NCI-H526 treated with DMSO at 0.1 percent for 48 hours (cell line): ENCODE measurements at regions not wholly inside any gene's neighbourhood (a gene's known extent, or its start where the extent isn't known, plus 50 kb on each side); places are given as distances from the start of the nearest gene placed in this dataset.

Experiments
- DNase-seq: peaks from one replicate; lab custom pipeline; 2025; lab: John Stamatoyannopoulos, UW

DNA sequence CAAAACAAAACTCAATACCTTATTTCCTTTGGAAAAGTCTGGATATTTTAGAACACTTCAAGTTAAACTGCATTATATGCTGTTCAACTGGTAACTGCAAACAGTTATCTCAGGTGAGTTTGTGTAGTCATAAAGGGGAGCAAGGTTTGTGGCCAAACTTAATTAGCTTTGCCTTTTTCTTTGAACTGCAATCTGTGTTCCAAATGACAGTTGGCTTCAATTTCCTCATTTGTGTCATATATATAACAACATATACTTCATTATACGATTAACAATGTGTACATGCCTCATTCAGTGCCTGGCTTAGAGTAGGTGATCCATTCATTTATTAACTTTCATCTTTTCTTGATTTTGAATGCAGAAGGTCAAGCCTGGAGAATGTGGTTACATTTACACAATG is 55.8 kb downstream of the KCNE4 start:
- no peak for DNase-seq

DNA sequence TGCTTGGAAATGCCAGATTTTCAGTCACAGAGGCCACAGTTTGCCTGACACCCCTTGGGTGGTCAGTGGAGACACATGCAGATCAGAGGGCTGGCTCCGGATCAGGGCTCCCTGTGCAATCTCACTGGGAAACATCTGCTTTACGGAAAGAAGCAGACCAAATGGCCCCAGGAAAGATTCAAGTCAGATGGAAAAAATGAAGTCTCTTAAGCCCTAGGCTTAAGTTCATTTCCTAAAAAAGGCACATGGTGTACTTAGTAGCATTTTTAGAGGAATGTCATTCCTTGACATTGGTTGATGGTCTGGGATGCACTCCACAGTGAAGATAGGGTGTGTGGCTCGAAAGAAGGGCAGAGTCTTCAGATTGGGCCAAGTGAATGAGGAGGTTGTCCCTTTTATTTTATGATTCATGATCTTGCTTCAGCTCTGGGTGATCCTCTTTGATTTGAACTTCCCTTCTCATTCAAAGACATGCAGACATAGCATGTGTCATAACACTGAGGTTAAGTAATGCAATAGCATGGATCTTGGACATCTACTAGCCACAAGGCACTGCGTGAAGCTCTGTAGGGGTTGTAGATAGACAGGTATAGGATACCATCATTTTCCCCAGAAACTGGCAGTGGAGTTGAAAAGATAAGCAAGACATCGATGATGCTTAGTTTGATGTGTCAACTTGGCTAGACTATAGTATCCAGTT is 56.5 kb downstream of the KCNE4 start:
- DNase-seq = no peak

DNA sequence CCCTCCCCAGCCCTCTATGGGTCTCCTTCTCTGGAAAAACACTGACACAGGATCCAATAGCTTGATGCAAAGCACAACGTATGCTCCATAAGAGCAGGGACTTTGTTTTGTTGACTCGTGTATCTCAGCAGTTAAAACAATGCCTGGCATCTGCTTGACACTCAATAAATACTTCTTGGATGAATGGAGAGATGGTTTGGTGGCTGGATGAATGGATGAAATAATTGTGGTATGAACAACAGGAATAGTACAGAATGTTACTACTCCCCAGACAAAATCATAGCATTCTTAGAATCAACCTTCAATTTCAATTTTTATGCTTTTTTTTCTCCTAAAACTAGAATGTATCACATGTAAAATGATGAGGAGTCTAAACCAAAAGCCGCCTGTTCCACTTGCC is 57.4 kb downstream of the KCNE4 start:
- no peak for DNase-seq

DNA sequence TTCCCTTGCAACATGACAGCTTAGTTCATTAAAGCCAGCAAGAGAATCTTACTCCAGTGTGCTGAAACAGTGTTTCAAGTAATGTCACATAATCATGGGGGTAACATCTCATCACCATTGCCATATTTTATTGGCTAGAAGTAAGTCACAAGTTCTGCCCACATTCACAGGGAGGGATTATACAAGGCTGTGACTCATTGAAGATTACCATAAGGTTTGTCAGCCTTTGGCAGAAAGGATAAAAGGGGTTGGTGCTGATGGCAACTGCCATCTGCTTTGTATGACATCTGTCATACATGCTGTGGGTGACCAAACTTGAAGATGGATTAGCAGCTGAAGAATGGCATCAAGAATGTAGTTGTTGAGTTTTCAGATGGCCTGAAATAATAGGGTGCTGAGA is 61.2 kb downstream of the KCNE4 start:
- no peak for DNase-seq

DNA sequence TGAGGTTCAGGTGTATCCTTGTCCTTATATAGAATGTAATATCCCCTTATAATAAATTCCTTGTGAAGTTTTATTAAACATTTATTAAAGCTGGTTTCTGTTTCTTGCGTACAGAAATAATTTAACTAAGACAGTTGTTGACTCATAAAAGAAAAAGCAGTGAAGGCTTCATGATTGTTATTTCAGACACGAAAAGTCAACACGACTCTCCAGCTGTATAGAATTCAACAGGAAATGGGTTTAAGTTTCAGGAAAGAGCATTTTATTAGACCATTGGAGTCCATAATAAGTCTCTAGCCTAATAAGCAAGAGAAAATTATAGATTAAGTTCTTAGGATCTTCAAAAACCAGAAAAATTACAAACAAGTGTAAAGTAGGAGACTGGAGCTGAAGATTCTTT is 62.2 kb downstream of the KCNE4 start:
- DNase-seq = no peak

DNA sequence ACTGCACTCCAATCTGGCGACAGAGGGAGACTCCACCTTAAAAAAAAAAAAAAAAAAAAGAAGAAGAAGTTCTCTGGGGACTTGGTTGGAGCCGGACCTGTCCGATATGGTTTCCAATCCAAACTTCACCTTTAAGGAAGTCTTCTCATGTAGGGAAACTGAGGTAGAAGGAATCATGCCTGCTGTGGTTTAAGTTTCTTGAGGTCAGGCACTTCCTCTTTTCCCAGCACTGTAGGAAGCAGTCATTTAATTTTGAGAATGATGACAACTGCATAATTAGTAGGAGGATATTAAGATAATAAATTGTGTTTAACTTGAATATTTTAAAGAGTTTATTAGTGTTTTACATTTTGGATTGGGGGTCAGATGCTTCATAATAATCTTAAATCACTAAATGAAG is 62.9 kb downstream of the KCNE4 start:
- no peak for DNase-seq

DNA sequence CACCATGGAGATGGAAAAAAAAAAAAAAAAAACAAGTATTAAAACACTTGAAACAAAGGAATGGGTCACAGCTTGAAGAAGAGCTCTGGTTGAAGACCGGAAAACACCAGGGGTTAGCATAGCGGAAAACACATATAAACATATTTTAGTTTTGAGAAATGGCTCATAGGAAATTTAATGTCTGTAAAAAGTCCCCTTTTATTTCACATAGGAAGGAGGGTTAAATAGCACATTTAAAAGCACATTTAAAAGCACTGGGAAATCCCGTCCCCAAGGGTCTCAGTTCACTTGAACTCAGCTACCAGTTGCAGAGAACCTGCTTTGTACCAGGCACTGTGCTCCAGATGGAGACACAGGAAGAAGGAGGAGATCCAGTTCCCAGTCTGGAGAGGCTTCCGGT is 65.5 kb downstream of the KCNE4 start:
- no peak for DNase-seq

DNA sequence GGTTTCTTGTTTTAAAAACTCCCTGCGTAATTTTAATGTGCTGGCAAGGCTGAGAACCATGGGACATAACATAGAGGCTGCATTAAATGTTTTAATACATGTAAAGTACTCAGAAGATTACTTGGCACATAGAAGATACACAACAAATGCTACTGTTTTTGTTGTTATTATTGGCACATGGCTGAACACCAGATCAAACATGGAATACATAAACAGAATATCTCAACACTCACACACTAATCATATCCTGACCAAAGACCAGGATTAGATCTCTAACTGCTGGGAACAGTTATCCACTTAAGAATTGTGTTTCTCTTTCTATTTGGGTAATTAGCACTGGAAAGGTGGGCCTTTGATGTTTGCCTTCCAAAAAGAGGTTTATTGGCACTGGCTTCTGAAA is 69.3 kb downstream of the KCNE4 start:
- no peak for DNase-seq

DNA sequence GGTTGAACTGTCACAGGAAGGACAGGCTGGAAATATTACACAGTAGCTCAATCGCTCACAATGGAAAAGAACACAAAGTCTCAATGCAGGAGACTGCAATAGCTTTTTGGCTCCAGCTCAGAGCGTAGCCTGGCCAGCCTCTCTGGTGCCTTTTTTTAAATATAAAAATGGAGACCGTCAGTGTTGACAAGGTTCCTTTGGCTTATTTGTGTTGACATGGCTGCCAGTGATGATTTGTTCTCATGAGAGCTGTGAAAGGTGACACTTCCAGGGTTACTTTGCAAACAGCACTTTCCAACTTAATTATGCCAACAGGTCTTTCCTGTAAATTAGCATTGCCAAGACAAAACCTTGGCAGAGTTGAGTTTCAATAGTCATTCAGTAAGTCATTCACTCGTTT is 70.8 kb downstream of the KCNE4 start:
- DNase-seq = no peak

DNA sequence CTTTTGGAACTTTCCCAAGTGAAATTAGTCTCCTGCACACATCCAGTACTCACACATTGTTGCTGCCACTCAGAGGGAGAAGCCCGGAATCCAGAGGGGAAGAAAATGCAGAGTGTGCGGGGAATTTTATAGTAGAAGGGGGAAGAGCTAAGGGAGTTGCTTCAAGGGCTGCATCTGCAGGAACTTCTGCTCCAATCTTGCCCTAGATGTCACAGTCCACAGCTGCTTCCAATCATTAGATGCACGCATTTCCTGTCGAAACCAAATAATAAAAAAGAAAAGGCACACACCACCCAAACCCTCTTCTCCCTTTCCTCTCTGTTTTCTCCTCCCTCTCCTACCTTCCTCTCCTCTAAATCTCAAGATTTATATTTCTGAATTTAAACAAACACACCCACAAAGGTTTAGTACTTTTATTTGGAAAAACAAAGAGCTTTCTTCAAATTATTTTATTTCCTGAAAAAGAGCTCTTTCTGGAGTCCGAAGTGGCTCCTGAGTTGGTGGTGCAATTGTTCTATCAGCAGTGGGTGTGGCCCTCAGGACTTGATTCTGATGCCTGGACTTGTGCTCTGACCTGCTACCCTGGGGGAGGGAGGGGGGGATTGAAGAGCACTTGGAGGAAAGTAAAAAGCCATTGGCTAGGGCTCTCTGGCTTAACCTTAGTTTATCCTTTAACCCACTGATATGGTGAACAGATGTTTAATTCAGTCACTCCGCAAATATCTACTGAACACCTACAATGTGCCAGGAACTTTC is 72.0 kb downstream of the KCNE4 start:
- DNase-seq = no peak

DNA sequence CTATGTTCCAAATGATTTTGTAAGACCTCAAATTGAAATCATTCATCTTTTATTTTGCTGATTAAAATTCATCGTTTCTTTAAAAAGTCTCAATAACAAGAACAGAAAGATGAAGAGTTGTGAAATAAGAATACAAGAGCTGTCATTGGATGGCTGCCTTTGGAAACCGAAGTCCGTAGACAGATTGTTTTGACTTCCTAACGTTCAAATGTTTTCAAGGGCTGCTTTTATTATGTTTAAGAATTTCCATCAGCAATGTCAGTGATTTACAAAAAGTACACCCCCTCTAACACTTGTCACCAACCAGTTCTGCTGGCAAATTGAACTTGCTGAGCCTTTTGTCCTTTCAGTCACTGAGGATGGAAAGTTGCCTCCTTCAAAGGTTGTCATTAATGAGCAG is 89.6 kb downstream of the KCNE4 start:
- no peak for DNase-seq

DNA sequence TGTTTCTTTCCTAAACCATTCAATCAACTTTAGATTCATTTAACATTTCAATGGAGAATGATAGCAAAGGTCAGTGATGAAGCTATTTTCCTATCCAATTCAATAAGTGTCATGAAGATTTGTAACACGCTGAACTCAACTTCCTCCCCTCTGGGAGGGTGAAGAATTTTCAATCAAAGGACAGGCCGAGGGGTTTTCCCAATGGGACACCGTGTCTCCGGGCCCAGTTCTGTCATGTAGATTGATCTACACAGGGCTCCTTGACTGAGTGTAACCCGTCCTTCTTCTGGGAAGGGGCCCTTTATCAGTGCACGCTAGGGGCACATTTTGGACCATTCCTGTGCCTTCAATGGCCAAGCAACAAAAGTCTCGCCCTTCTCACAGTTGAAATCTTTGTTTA is 90.1 kb downstream of the KCNE4 start:
- no peak for DNase-seq

DNA sequence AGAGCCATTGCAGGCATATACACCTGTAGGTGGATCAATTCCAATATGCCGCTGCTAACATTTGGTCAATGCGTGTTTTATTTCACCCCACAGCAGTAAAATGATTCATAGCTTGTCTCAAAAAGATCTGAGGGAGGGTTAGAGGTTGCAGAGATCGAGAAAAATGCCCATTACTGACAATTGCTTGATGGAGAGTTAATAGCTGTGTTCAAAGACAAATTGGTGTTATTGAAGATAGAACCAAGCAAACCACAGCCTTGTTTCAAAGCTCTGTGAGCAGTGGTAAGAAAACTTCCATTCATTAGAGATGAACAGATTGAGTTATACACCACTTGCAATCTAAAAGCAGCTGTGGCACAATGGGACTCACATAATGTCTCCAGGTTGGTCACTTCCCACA is 95.4 kb downstream of the KCNE4 start:
- no peak for DNase-seq

DNA sequence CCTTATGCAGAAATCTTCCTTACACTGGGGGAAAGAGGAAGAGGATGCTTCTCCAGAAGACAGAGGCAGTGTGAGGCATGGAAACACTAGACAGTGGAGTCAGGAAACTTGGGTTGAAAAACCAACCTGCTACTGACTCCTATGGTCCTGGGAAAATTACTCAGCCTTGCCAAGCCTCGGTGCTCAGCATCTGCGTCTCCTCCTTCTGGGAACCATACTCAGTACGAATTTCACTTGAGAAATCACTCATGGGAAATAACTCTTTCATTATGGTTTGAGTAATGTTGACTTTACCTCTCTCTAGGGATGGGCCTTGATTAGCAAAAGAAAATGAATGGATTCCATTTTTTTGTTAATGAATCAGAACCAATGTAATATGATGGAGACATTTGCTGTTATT is 96.5 kb downstream of the KCNE4 start:
- no peak for DNase-seq

DNA sequence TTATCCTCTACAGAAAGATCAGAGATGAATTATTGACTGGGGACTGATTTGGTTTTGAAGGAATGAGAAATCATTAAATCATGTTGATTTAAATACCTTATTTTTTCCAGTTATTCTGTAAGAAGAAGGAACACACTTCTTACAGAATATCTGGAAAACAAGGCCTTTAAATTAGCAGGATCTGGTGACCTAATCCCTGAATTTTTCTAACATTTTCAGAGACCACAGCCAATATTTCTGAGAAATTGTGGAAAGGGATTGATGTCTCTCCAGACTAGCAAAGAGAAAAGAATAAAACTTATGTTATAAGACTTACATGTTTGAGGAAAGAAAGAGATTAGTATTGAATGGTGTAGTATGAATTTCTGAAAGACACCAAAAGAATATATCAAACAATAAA is 104.0 kb downstream of the KCNE4 start:
- DNase-seq = no peak

DNA sequence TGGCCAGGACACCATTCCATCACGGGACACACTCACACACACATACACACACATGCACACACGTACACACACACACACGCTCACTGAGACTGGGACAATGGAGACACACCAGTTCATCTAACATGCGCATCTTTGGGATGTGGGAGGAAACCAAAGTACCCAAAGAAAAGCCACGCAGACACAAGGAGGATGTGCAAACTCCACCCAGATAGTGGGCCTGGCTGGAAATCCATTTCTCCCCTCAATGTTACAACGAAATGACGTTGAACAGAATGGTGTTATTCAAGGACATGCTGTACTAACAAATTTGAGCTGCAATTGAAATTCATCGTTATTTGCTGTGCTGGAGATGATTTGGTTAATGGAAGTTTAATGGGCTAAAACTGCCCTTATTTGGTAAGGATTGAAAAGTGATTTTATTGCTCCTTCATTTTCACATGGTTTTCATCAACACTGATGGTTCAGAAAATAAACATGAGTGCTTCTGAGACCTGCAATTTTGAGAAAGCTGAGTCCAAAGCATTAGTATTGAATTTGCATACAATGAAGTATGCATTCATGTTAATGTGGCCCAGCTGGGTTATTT is 110.0 kb downstream of the KCNE4 start:
- DNase-seq = no peak

DNA sequence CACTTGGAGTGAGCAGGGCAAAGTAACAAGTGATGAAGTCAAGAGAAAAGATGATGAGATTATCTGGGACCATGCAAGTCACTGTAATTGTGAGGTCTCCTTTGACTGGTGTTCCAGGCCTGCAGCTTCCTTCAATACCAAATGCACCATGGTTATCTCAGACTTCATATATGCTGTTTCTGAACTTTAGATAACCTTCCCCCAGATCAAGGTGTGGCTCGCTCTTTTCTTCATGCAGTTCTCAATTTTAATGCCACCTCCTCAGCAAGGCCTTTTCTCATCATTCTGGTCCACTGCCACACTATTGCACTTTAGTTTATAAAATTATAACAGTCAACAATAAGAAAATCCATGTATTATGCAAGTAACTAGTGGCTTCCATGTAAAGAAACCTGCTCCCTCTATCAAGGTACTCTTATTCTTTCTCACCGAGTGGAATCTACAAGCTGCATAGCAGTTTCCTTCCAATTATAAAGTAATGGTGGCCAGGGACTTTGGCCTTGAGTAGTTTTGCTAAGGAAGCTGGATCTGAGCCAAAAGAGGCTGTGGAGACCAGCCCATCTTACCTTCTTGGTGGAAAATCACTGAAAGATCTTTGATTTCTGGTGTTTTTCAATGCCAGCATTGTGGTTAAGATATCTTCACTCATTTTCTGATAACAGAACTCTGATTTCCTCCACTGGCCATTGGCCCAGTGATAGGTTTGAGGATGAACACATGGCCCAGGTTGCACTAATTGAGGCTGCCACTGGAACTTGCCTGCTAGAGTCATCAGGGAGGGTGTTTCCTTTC is 113.6 kb downstream of the KCNE4 start:
- no peak for DNase-seq

DNA sequence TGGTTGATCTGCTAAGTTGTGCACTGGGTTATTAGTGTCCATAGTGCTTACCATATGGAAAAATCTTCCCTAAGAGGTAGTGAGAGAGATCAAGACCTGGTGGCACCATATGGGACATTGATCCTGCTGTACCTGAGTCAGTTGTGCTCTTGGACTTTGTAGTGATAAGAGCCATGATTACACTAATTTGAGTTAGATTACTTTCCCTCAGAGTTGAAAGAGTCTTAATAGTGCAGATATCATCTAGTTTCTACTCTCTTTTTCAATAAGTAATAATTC is 114.2 kb downstream of the KCNE4 start:
- no peak for DNase-seq

DNA sequence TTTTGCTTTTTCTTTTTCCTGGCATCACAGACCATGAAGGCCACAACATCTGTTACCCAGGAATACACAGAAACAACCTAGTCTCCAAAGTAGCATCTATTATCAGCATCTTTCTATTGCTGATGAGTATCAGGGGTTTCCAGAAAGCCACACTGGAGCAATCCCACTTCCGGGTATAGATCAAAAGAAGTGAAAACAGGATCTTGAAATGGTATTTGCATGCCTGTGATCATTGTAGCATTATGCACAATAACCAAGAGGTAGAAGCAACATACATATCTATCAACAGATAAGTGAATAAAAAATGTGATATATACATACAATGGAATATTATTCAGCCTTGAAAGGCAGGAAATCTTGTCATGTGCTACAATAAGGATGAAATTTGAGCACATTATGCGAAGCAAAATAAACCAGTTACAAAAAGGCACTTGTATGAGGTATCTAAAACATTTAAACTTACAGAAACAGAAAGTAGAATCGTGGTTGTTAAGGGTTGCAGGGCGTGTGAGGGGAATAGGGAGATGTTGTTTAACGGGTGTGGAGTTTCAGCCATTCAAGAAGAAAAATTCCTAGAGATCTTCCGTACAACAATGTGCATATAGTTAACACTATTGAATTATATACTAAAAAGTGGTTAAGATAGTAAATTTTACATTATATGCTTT is 115.1 kb downstream of the KCNE4 start:
- DNase-seq = no peak

DNA sequence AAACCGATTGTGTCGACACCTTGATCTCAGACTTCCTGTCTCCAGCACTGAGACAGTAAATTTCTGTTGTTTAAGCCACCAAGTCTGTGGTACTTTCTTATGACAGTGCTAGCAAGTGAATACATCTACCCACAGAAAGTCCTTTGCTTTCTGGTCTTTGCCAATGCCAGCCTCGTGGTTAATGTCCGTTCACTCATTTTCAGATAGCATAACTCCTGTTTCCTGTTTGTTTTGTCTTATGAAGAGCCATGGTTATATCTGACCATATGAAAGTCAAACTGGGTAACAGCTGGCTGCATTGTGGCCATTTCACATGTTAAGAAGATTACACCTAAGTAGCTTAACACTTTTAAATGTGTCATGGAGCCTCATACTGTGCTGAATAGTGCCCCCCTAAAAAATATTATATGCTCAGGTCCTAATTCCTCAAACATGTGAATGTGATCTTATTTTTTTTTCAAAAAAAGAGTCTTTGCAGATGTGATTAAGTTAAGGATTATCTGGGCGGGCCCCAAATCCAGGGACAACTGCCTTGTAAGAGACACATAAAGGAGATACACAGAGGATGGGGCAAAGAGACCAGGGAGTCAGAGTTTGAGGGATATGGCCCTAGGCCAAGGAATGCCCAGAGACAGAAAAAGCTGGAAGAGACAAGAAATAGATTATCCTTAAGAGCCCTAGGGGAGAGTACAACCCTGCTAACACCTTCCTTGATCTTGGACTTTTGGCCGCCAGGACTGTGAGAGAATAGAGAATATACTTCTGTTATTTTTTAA is 118.0 kb downstream of the KCNE4 start:
- no peak for DNase-seq

DNA sequence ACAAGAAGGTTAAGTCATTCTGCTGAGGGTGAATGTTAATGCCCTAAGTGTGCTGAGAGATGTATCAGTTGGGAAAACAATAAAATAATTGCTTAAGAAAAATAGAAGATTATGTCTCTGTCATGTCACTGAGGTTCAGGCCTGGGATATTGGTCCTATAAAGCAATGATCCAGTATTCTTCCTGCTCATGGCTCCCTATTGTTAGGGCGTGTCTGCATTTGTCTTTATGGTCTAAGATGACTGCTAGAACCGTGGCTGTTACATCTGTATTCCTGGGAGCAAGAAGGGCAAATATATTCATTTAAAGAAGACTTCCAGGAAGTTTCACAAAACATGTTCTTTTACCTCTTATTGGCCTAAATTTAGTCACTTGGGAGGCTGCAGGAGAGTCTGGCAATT is 125.0 kb downstream of the KCNE4 start:
- no peak for DNase-seq

DNA sequence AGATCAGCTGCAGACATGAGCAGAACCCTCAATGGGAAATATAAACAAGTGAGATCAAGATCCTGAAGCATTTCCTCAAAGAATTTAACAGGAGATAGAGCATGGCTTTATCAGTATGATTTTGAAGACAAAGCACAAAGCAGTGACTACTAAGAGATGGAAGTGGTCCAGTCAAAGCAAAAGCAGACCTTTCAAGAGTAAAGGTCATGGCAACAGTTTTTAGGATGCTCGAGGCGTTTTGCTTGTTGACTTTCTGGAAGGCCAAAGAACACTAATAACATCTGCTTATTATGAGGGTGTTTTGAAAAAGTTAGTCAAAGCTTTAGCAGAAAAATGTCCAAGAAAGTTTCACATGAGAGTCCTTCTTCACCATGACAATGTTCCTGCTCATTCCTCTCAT is 128.5 kb downstream of the KCNE4 start:
- no peak for DNase-seq
